ENCODE measurements at regions not wholly inside any gene's neighbourhood (a gene's known extent, or its start where the extent isn't known, plus 50 kb on each side); places are given as distances from the start of the nearest gene placed in this dataset.
A peak's percentile ranks its signal among the peaks of the same experiment; 100 is the strongest.

DNA sequence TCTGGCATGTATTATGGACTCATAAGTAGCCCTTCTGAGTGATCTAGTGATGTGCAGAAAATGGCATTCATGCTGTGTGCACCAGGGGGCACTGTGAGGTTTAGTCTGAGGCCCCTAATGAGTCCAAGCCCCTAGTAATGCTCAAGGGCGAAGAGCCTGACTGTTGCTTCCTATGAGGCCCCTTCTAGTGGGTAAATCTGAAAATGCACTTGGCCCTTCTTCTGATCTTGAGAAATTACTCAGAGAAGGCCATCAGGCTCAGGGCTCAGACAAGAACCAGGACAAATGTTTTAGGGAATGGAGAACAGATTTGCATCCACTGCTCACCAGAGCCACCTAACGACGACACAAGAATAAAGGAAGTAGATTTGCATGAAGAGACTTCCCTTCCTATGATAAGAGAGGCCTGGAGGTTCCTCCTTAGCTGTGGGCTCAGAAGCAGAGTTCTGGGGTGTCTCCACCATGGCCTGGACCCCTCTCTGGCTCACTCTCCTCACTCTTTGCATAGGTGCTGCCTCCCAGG, 75.8 kb downstream of the GGTLC2 start:
- H3K4me3 ChIP-seq (ENCODE audit: low read length in 2 of 2), result no peak overlapping the region
- H3K4me1 ChIP-seq (ENCODE audit: insufficient read depth, low read length), result peaks cover 9% of the 10 kb centered on the region
- DNase-seq, result peak in 4 of 5 donors; percentile 25 to 46 (median 39)
- H3K27me3 Mint-ChIP-seq, result no peaks in the 10 kb centered on the region
- ChIA-PET POLR2A (ENCODE audit: partially characterized antibody) (interaction anchor here (0.7 to 1.8 kb wide), 4 partner anchors 17 to 164 kb away, joined by 3 to 9 read pairs (median 3); no protein-coding TSS in a partner anchor), CTCF (ENCODE audit: partially characterized antibody) (interaction anchor here (0.9 to 4.7 kb wide), 12 partner anchors 8 to 238 kb away, joined by 3 to 35 read pairs (median 5); partner anchors contain the start of gene IGLL5)
- H3K27ac ChIP-seq (ENCODE audit: low read depth, low read length), result no peak overlapping the region
- peaks cover 15 to 33% (median 21%) of the 10 kb centered on the region in 4 donors for H3K4me1 Mint-ChIP-seq
- no peaks in the 10 kb centered on the region for H3K9me3 ChIP-seq (ENCODE audit: control insufficient read depth in 1 of 2, low read length in 2 of 2)
- intact Hi-C loops (cut with micrococcal nuclease), result loop anchor here (1.0 kb wide), 1 partner anchor 28 kb away; no protein-coding TSS in a partner anchor
- H3K4me3 Mint-ChIP-seq, result no peak overlapping the region
- peak overlapping the region in 6 of 7 donors; percentile 3 to 88 (median 56) for H3K27ac Mint-ChIP-seq
- no peaks in the 10 kb centered on the region for H3K36me3 Mint-ChIP-seq
- H3K9me3 Mint-ChIP-seq, result no peaks in the 10 kb centered on the region
- H3K36me3 ChIP-seq (ENCODE audit: insufficient read depth, low read length), result no peaks in the 10 kb centered on the region
- H3K27me3 ChIP-seq (ENCODE audit: insufficient read depth, low read length), result no peaks in the 10 kb centered on the region

DNA sequence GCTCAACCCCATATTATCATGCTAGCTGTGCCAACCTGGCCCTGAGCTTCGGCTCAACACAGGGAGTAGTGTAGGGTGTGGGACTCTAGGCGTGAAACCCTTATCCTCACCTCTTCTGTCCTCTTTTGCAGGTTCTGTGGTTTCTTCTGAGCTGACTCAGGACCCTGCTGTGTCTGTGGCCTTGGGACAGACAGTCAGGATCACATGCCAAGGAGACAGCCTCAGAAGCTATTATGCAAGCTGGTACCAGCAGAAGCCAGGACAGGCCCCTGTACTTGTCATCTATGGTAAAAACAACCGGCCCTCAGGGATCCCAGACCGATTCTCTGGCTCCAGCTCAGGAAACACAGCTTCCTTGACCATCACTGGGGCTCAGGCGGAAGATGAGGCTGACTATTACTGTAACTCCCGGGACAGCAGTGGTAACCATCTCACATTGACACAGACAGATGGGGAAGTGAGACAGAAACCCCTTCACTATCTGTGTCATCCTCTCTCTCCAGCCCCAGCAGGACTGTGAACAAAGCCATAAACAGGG, 76.4 kb downstream of the GGTLC2 start:
- POLR2A ChIA-PET (ENCODE audit: partially characterized antibody), result interaction anchor here (0.7 to 1.8 kb wide), 4 partner anchors 16 to 163 kb away, joined by 3 to 9 read pairs (median 3); no protein-coding TSS in a partner anchor
- Mint-ChIP-seq H3K9me3 (no peaks in the 10 kb centered on the region), H3K36me3 (no peaks in the 10 kb centered on the region), H3K4me1 (peaks cover 15 to 33% (median 21%) of the 10 kb centered on the region in 4 donors), H3K27ac (peak overlapping the region in 4 of 7 donors; percentile 15 to 88 (median 62)), H3K27me3 (no peaks in the 10 kb centered on the region), H3K4me3 (peak overlapping the region in 1 of 8 donors; percentile 40)
- intact Hi-C loops (cut with micrococcal nuclease), result loop anchor here (1.0 kb wide), 1 partner anchor 28 kb away; no protein-coding TSS in a partner anchor
- no peaks in the 10 kb centered on the region for H3K27me3 ChIP-seq (ENCODE audit: insufficient read depth, low read length)
- CTCF ChIA-PET (ENCODE audit: partially characterized antibody), result interaction anchor here (0.9 to 4.7 kb wide), 12 partner anchors 9 to 237 kb away, joined by 3 to 35 read pairs (median 5); partner anchors contain the start of gene IGLL5
- H3K36me3 ChIP-seq (ENCODE audit: insufficient read depth, low read length), result no peaks in the 10 kb centered on the region
- peaks cover 9% of the 10 kb centered on the region for H3K4me1 ChIP-seq (ENCODE audit: insufficient read depth, low read length)
- no peak overlapping the region for H3K4me3 ChIP-seq (ENCODE audit: low read length in 2 of 2)
- H3K9me3 ChIP-seq (ENCODE audit: control insufficient read depth in 1 of 2, low read length in 2 of 2), result no peaks in the 10 kb centered on the region
- no peak overlapping the region for H3K27ac ChIP-seq (ENCODE audit: low read depth, low read length)
- DNase-seq, result no peak

DNA sequence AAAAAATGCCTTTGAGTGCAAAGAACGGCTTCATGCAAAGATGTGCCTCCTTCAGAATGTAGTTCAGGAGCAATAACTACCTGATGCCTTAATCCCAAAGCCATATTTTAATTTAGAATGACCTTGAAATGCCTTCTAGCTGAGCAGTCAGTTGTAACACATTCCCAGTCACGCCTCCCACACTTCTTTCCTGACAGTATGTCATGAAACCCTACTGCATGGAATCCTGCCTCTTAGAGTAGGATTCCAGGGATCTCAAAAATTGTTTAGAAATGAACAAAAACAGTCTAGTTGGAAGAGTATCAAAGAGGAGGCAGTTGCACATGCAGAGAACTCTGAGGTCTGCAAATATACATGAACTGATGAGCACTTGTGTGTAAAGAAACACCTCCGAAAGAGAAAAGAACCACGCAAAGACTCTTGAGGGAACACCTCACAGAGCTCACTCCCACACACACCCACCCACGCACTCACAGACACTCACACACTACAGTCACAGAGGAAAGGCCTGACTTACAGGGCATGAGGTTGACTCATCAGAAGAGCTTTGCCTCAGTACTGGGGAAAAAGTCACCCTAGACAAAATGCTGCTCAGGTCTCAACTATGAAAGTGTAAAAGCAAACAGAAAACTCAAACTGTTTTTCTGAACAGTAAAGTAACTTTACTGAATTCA, 77.4 kb downstream of the GGTLC2 start:
- no peak overlapping the region for H3K27ac ChIP-seq (ENCODE audit: low read depth, low read length)
- no peaks in the 10 kb centered on the region for H3K36me3 ChIP-seq (ENCODE audit: insufficient read depth, low read length)
- intact Hi-C loops (cut with micrococcal nuclease), result no loop called here
- ChIA-PET POLR2A (ENCODE audit: partially characterized antibody) (interaction anchor here (1.4 to 1.8 kb wide), 2 partner anchors 31 to 88 kb away, joined by 3 to 9 read pairs; no protein-coding TSS in a partner anchor), CTCF (ENCODE audit: partially characterized antibody) (interaction anchor here (0.8 to 4.7 kb wide), 7 partner anchors 12 to 236 kb away, joined by 3 to 35 read pairs (median 9); no protein-coding TSS in a partner anchor)
- peak overlapping the region in 2 of 7 donors; percentile 36 to 52 for H3K27ac Mint-ChIP-seq
- H3K9me3 Mint-ChIP-seq, result no peaks in the 10 kb centered on the region
- H3K36me3 Mint-ChIP-seq, result no peaks in the 10 kb centered on the region
- H3K27me3 ChIP-seq (ENCODE audit: insufficient read depth, low read length), result no peaks in the 10 kb centered on the region
- peaks cover 15 to 33% (median 21%) of the 10 kb centered on the region in 4 donors for H3K4me1 Mint-ChIP-seq
- peaks cover 0 to 2% of the 10 kb centered on the region in 2 donors for H3K27me3 Mint-ChIP-seq
- H3K4me1 ChIP-seq (ENCODE audit: insufficient read depth, low read length), result peaks cover 9% of the 10 kb centered on the region
- no peak overlapping the region for H3K4me3 ChIP-seq (ENCODE audit: low read length in 2 of 2)
- DNase-seq, result peak in 1 of 5 donors; percentile 44
- no peaks in the 10 kb centered on the region for H3K9me3 ChIP-seq (ENCODE audit: control insufficient read depth in 1 of 2, low read length in 2 of 2)
- peak overlapping the region in 1 of 8 donors; percentile 23 for H3K4me3 Mint-ChIP-seq

DNA sequence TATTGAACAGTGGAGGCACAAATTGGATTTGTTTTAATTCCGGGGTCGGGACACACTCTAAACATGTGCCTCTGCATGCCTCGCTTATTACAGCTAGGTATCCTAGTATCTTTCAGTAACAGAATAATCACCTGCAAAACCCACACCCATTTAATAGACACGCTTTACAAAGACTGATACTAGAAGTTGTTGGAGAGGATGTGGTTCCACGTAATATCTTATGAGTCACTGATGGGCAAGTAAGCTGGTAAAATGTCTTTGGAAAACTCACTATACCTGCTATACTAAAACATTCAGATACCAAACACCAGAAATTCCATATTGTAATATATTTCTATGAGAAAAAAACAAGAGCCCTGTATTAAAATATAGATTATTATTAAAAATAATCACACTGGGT, 84.0 kb downstream of the GGTLC2 start:
- Mint-ChIP-seq H3K4me3 (no peak overlapping the region), H3K27me3 (peaks cover 1 to 11% of the 10 kb centered on the region in 2 donors), H3K36me3 (no peaks in the 10 kb centered on the region), H3K27ac (no peak overlapping the region), H3K4me1 (peaks cover 12 to 31% (median 14%) of the 10 kb centered on the region in 4 donors), H3K9me3 (no peaks in the 10 kb centered on the region)
- ChIA-PET POLR2A (ENCODE audit: partially characterized antibody) (no interaction called here), CTCF (ENCODE audit: partially characterized antibody) (interaction anchor here (1.0 to 2.3 kb wide), 3 partner anchors 25 to 82 kb away, joined by 3 to 5 read pairs (median 3); no protein-coding TSS in a partner anchor)
- H3K36me3 ChIP-seq (ENCODE audit: insufficient read depth, low read length), result no peaks in the 10 kb centered on the region
- H3K27me3 ChIP-seq (ENCODE audit: insufficient read depth, low read length), result no peaks in the 10 kb centered on the region
- intact Hi-C loops (cut with micrococcal nuclease), result no loop called here
- H3K27ac ChIP-seq (ENCODE audit: low read depth, low read length), result no peak overlapping the region
- H3K4me1 ChIP-seq (ENCODE audit: insufficient read depth, low read length), result no peaks in the 10 kb centered on the region
- H3K4me3 ChIP-seq (ENCODE audit: low read length in 2 of 2), result no peak overlapping the region
- H3K9me3 ChIP-seq (ENCODE audit: control insufficient read depth in 1 of 2, low read length in 2 of 2), result no peaks in the 10 kb centered on the region
- no peak for DNase-seq

DNA sequence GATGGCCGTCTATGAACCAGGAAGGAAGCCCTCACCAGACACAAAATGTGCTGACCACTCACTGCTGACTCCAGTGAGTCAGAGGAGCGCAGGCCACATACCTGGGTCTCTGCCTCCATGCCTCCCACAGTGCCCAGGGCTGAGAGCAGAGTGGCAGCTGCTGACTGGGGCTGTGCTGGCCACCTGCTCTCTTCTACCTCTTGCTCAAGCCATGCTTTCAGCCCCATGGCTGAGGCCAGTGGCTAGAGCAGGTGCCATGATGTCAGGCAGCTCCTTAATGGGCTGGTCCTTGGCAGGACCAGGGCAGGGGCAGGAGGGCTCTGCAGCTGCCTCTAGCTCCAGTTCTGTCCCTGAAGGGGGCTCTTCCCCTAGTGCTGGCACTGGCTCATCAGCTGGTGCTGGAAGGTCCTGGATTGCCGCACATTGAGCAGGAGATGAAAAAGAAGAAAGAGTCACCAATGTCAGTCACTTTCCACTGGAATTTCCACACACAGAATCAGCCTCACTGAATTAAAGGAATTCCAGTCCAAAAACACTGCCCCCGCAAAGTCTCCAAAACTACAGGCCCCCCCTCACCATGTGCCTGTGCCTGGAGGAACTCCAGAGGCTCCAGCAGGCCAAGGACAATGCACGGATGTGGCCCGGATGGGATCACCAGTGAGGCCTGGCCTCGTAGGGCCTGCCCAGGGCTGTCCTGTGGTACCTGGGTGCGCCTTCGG, 86.4 kb downstream of the GGTLC2 start:
- DNase-seq, result no peak

DNA sequence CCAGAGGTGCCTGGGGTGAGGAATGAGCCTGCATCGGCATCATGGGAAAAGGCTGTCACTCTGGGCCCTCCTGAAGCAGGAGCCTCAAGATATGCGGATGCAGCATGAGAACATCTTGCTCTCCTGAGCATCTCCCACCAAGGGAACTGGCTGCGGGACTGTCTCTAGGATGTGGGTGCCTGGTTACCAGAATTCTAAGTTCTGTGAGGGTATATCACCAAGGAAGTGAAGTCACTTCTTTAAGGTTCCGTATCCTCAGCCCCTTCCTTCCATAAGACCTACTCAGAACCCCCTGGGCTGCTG, 86.9 kb downstream of the GGTLC2 start:
- no peak for DNase-seq
- Histone ChIP-seq H3K9me3 (ENCODE audit: control insufficient read depth in 1 of 2, low read length in 2 of 2) (no peaks in the 10 kb centered on the region), H3K27ac (ENCODE audit: low read depth, low read length) (no peak overlapping the region), H3K36me3 (ENCODE audit: insufficient read depth, low read length) (no peaks in the 10 kb centered on the region), H3K4me1 (ENCODE audit: insufficient read depth, low read length) (no peaks in the 10 kb centered on the region), H3K4me3 (ENCODE audit: low read length in 2 of 2) (no peak overlapping the region), H3K27me3 (ENCODE audit: insufficient read depth, low read length) (no peaks in the 10 kb centered on the region)
- ChIA-PET POLR2A (ENCODE audit: partially characterized antibody) (no interaction called here), CTCF (ENCODE audit: partially characterized antibody) (no interaction called here)
- Mint-ChIP-seq H3K9me3 (no peaks in the 10 kb centered on the region), H3K27me3 (peaks cover 3 to 9% of the 10 kb centered on the region in 2 donors), H3K36me3 (no peaks in the 10 kb centered on the region), H3K4me1 (peaks cover 16 to 43% (median 22%) of the 10 kb centered on the region in 4 donors), H3K4me3 (no peak overlapping the region), H3K27ac (no peak overlapping the region)
- intact Hi-C loops (cut with micrococcal nuclease), result no loop called here

More for the DNA sequence above, 86.4 kb downstream of the GGTLC2 start:
- Mint-ChIP-seq H3K27ac (peak overlapping the region in 1 of 7 donors; percentile 41), H3K4me1 (peaks cover 16 to 43% (median 21%) of the 10 kb centered on the region in 4 donors), H3K36me3 (no peaks in the 10 kb centered on the region), H3K9me3 (no peaks in the 10 kb centered on the region), H3K4me3 (no peak overlapping the region), H3K27me3 (peaks cover 1 to 11% of the 10 kb centered on the region in 2 donors)
- Histone ChIP-seq H3K9me3 (ENCODE audit: control insufficient read depth in 1 of 2, low read length in 2 of 2) (no peaks in the 10 kb centered on the region), H3K36me3 (ENCODE audit: insufficient read depth, low read length) (no peaks in the 10 kb centered on the region), H3K4me3 (ENCODE audit: low read length in 2 of 2) (no peak overlapping the region), H3K27ac (ENCODE audit: low read depth, low read length) (no peak overlapping the region), H3K4me1 (ENCODE audit: insufficient read depth, low read length) (no peaks in the 10 kb centered on the region), H3K27me3 (ENCODE audit: insufficient read depth, low read length) (no peaks in the 10 kb centered on the region)
- intact Hi-C loops (cut with micrococcal nuclease), result no loop called here
- ChIA-PET POLR2A (ENCODE audit: partially characterized antibody) (no interaction called here), CTCF (ENCODE audit: partially characterized antibody) (interaction anchor here (1.4 to 2.0 kb wide), 3 partner anchors 15 to 21 kb away, joined by 4 to 8 read pairs (median 5); no protein-coding TSS in a partner anchor)
